Ascending aorta (tissue), 2 donors: ENCODE measurements at regions not wholly inside any gene's neighbourhood (a gene's known extent, or its start where the extent isn't known, plus 50 kb on each side); places are given as distances from the start of the nearest gene placed in this dataset.

Experiments
- DNase-seq, 2 donors: peaks; one replicate each; pipeline ENCODE4 v3.0.0-alpha.2; 2019; ENCODE audit warnings: low spot score in 2 of 2
- H3K27ac ChIP-seq, 2 donors: fragments of 200-600 bp; sonication (generic); one replicate each; pipeline ENCODE4 v1.5.1; 2016 to 2017; ENCODE audit warnings: mild to moderate bottlenecking in 1 of 2
- H3K27me3 ChIP-seq: fragments of 200-600 bp; sonication (generic); one replicate; pipeline ENCODE4 v1.5.1; 2017
- H3K36me3 ChIP-seq, 2 donors: fragments of 200-600 bp; sonication (generic); one replicate each; pipeline ENCODE4 v1.5.1; 2016
- H3K4me1 ChIP-seq, 2 donors: fragments of 200-600 bp; sonication (generic); one replicate each; pipeline ENCODE4 v1.5.1; 2016 to 2017; ENCODE audit warnings: mild to moderate bottlenecking in 1 of 2
- H3K4me3 ChIP-seq, 2 donors: fragments of 200-600 bp; sonication (generic); one replicate each; pipeline ENCODE4 v1.5.1; 2016 to 2017; ENCODE audit warnings: mild to moderate bottlenecking in 1 of 2
- H3K9me3 ChIP-seq, 2 donors: fragments of 200-600 bp; sonication (generic); one replicate each; pipeline ENCODE4 v1.5.1; 2016
- intact Hi-C: fragments of 100-400 bp; cut with DNase I; formaldehyde crosslinking; loops from one replicate; pipeline ENCODE4 v1.15.1; 2023
- TF ChIP-seq, protein P1 (sequence below), 3 experiments: fragments of 200-600 bp in 2 of 3; fragments of 450-650 bp in 1 of 3; sonication (generic) in 2 of 3; IDR thresholded peaks; one replicate each; pipeline ENCODE4 v1.5.1; 2016 to 2019; ENCODE audit warnings: antibody characterized with exemption in 3 of 3, mild to moderate bottlenecking in 1 of 3, moderate library complexity in 1 of 3

DNA sequence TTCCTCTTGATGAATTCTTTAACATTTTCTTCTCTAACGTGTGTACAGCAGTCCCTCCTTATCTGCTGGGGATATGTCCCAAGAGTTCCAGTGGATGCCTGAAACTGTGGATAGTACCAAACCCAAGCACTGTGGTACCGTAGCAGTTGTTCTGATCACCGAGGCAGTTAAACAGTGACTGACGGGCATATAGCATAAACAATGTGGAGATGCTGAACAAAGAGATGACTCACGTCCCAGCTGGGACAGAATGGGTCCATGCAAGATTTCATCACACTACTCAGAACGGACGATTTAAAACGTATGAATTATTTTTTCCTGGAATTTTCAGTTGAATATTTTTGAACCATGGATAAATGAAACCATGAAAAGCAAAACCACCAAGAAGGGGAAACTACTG is 54.5 kb upstream of the SPAG16 start:
- intact Hi-C loops: loop anchor here (10.0 kb wide), 2 partner anchors 455 to 1575 kb away; partner anchors contain the start of gene BARD1
- Histone ChIP-seq H3K4me1 (peaks cover 0 to 6% of the 10 kb centered on the region in 2 donors), H3K27me3 (no peaks in the 10 kb centered on the region), H3K9me3 (no peaks in the 10 kb centered on the region), H3K4me3 (no peak overlapping the region), H3K27ac (no peak overlapping the region), H3K36me3 (no peaks in the 10 kb centered on the region)
- DNase-seq: no peak
- TF ChIP-seq, protein P1, sequence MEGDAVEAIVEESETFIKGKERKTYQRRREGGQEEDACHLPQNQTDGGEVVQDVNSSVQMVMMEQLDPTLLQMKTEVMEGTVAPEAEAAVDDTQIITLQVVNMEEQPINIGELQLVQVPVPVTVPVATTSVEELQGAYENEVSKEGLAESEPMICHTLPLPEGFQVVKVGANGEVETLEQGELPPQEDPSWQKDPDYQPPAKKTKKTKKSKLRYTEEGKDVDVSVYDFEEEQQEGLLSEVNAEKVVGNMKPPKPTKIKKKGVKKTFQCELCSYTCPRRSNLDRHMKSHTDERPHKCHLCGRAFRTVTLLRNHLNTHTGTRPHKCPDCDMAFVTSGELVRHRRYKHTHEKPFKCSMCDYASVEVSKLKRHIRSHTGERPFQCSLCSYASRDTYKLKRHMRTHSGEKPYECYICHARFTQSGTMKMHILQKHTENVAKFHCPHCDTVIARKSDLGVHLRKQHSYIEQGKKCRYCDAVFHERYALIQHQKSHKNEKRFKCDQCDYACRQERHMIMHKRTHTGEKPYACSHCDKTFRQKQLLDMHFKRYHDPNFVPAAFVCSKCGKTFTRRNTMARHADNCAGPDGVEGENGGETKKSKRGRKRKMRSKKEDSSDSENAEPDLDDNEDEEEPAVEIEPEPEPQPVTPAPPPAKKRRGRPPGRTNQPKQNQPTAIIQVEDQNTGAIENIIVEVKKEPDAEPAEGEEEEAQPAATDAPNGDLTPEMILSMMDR (IDR thresholded peaks at IDR 0.05): no peak

DNA sequence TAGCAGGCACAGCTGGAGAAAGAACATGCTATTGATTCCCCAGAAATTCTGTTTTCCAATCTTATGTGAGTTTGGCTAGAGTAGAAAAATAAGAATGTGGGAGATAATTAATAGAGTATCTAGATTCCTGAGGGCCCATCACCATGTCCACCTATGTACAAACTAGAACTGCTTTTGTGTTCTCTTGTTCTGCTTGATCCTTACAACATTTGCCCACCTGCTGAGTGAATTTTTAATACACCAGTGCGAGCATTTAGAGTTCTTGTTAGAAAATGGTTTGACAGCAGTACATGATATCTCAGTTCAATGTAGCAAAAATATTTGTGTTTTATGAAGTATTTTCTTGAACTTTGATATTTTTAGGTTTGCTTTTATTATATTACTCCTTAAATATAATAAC is 52.3 kb upstream of the SPAG16 start:
- no peak overlapping the region for H3K27ac ChIP-seq
- H3K4me1 ChIP-seq: peaks cover 0 to 9% of the 10 kb centered on the region in 2 donors
- no peaks in the 10 kb centered on the region for H3K27me3 ChIP-seq
- no peaks in the 10 kb centered on the region for H3K36me3 ChIP-seq
- no peaks in the 10 kb centered on the region for H3K9me3 ChIP-seq
- TF ChIP-seq, protein P1 (IDR thresholded peaks at IDR 0.05): no peak
- DNase-seq: no peak
- intact Hi-C loops: loop anchor here (10.0 kb wide), 2 partner anchors 457 to 1573 kb away; partner anchors contain the start of gene BARD1
- H3K4me3 ChIP-seq: no peak overlapping the region

DNA sequence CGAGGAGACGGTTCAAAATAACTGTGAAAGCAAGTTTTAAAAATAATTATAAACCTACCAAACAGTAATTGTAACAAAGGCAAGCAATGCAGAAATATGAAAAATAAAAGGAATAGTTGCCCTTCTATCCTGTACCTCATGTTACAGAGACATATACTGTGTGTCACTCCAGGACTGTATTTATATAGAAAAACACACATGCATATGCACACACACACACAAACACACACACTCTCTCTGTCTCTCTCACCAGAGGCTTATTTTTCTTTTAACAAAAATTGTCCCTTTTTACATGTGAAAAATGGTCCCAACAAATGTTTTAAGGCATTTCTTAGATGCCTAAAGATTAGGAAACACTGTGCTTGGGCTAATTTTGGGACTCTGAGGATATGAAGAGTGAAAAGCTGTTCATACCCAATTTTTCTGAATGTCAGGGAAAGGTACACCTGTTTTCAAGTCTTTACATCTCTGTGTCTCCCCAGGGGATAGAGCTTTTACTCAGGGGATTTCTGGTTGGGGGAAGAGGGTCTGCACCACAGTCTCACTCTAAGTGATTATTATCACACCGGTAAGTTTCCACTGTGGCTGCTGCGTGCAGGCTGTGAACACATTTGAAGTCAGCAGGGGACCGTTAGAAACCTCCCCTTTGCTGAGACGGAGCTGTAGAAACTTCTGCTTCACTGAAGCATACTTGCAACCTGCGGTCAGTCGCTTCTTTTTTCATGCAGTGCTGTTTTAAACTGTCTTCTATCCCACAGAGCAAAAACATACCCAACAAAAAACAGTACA is 51.4 kb upstream of the SPAG16 start:
- H3K27ac ChIP-seq: no peak overlapping the region
- H3K9me3 ChIP-seq: no peaks in the 10 kb centered on the region
- no peak overlapping the region for H3K4me3 ChIP-seq
- no peaks in the 10 kb centered on the region for H3K27me3 ChIP-seq
- H3K36me3 ChIP-seq: no peaks in the 10 kb centered on the region
- H3K4me1 ChIP-seq: peaks cover 0 to 12% of the 10 kb centered on the region in 2 donors
- intact Hi-C loops: loop anchor here (10.0 kb wide), 2 partner anchors 458 to 1572 kb away; partner anchors contain the start of gene BARD1
- TF ChIP-seq, protein P1 (IDR thresholded peaks at IDR 0.05): no peak
- no peak for DNase-seq

DNA sequence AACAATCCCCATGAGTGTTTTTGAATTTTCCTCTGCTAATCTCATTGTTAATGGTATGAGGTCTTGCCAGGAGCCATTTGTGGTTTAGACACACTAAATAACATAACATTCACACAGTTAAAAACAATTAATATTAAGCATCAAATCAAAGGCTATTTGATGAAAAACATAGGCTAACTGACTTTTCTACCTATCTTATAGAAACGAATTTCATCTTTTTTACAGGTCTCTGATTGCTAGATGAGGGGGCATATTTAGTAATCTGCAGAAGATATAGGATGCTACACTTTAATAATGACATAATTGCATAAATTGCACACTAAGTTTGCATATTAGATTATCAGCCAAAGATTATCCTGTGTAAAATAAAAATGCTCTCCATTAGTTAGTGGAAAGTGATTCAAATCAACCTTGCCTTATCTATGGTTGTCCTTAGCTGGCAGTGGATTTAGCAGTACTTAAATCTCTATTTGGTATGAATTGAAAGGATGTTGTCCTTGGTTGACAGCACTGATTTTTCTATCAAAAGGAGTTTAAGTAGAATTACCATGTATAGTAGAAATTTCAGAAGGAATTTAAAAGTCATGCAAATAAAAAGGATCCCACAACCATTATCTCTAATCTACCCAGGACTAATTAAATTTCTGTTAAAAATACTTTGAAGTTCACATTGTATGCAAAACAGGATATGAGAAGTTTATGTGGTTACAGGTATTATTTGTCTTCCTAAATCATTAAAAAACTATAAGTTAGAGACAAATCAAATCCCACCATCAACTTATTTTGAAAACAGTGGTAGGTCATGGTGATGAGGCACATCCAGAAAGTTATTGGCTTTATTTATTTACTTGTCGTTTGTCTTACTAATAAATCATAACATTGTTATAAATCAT is 50.6 kb upstream of the SPAG16 start:
- TF ChIP-seq, protein P1 (IDR thresholded peaks at IDR 0.05): no peak
- DNase-seq: no peak
- peaks cover 0 to 12% of the 10 kb centered on the region in 2 donors for H3K4me1 ChIP-seq
- H3K27me3 ChIP-seq: no peaks in the 10 kb centered on the region
- H3K9me3 ChIP-seq: no peaks in the 10 kb centered on the region
- H3K4me3 ChIP-seq: no peak overlapping the region
- no peak overlapping the region for H3K27ac ChIP-seq
- H3K36me3 ChIP-seq: no peaks in the 10 kb centered on the region
- intact Hi-C loops: loop anchor here (10.0 kb wide), 2 partner anchors 459 to 1571 kb away; partner anchors contain the start of gene BARD1
